ENCODE measurements at regions not wholly inside any gene's neighbourhood (a gene's known extent, or its start where the extent isn't known, plus 50 kb on each side); places are given as distances from the start of the nearest gene placed in this dataset.

DNA sequence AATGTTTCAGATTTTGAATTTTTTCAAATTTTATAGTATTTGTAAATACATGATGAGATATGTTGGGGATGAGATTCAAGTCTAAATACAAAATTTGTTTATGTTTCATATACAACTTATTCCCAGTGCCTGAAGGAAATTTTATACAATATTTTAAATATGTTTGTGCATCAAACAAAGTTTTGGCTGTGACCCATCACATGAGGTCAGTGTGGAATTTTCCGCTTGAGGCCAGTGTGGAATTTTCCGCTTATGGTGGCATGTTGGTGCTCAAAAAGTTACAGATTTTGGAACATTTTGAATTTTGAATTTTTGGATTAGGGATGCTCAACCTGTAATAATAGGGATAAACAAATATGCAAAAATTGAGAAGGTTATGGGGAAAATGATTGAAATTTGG lies 356.6 kb upstream of the JAG1 start:
- no peak for TF ChIP-seq CTCF (IDR thresholded peaks at IDR 0.05; ENCODE audit: insufficient read depth, low read depth, low read length, missing control alignments)
- no peak overlapping the region for H3K4me3 ChIP-seq (ENCODE audit: low read depth, low read length)
- no peak for DNase-seq (ENCODE audit: low read depth)

- TF ChIP-seq CTCF (IDR thresholded peaks at IDR 0.05; ENCODE audit: insufficient read depth, low read depth, low read length, missing control alignments) = no peak
- no peak overlapping the region for H3K4me3 ChIP-seq (ENCODE audit: low read depth, low read length)
- no peak for DNase-seq (ENCODE audit: low read depth)
Measured at GRCh38 chr20:11031300-11031699, 357.5 kb upstream of the JAG1 start.

DNA sequence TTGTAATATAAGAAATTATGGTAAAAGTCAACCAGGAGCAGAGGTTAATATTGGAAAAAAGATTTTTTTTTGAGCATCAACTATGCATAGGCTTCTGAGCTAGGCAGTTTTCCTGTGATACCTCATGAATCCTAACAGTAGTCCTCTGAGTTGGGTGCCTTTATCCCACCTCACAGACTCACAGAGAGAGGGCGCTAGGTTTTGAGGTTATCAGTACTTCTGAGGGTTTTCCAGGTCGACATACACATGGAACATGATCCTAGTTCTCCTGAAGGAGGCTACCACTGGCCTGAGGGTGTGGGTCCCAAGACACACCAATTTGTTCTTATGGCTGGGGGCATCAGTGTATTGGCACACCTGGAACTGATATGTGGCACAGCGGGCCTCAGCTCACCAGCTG lies 358.8 kb upstream of the JAG1 start:
- no peak overlapping the region for H3K4me3 ChIP-seq (ENCODE audit: low read depth, low read length)
- no peak for DNase-seq (ENCODE audit: low read depth)
- TF ChIP-seq CTCF (IDR thresholded peaks at IDR 0.05; ENCODE audit: insufficient read depth, low read depth, low read length, missing control alignments) = no peak

GRCh38 chr20:11034025-11034424 lies 360.2 kb upstream of the JAG1 start:
- no peak for TF ChIP-seq CTCF (IDR thresholded peaks at IDR 0.05; ENCODE audit: insufficient read depth, low read depth, low read length, missing control alignments)
- H3K4me3 ChIP-seq (ENCODE audit: low read depth, low read length) = no peak overlapping the region
- no peak for DNase-seq (ENCODE audit: low read depth)

DNA sequence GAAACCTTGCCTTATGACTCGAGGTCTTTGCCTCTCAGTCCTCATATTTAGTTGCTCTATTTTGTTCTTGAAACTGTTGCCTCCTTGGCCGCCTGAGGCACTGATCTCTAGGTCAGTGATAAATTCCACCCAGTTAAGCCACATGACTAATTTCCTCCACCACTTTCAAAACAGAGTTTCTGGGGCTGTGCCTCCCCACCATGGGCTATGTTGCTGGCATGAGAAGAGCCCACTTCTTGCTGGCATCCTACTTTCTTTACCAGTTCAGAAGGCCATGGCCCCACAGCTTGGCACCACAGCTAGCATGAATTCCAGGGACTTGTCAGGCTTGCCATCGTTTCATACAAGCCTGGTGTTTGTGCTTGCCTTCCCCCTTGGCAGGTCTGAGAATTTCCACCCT lies 361.4 kb upstream of the JAG1 start:
- no peak for TF ChIP-seq CTCF (IDR thresholded peaks at IDR 0.05; ENCODE audit: insufficient read depth, low read depth, low read length, missing control alignments)
- DNase-seq (ENCODE audit: low read depth) = no peak
- H3K4me3 ChIP-seq (ENCODE audit: low read depth, low read length) = no peak overlapping the region

GRCh38 chr20:11041396-11041795 lies 367.6 kb upstream of the JAG1 start:
- no peak for DNase-seq (ENCODE audit: low read depth)
- no peak overlapping the region for H3K4me3 ChIP-seq (ENCODE audit: low read depth, low read length)
- no peak for TF ChIP-seq CTCF (IDR thresholded peaks at IDR 0.05; ENCODE audit: insufficient read depth, low read depth, low read length, missing control alignments)

DNA sequence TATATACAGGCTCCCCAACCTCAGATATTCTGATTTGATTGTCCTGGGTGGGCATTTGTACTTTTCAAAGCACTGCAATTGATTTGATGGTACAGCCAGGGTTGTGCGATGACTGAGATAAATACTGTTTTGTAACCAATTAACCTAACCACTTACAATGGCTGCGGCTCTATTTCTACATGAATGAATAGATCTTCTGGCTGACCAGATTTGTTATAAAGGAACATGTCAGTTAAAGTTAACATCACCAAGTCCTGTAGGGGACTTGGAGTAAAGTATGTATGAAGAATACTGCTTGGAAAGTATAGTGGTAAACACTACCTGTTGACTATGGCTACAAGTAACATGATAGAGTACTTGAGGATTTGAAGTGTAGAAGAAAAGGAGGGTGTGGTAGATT lies 369.2 kb upstream of the JAG1 start:
- no peak for TF ChIP-seq CTCF (IDR thresholded peaks at IDR 0.05; ENCODE audit: insufficient read depth, low read depth, low read length, missing control alignments)
- DNase-seq (ENCODE audit: low read depth) = no peak
- no peak overlapping the region for H3K4me3 ChIP-seq (ENCODE audit: low read depth, low read length)
